ENCODE measurements at regions not wholly inside any gene's neighbourhood (a gene's known extent, or its start where the extent isn't known, plus 50 kb on each side); places are given as distances from the start of the nearest gene placed in this dataset.
"Not testable (repeated sequence)": the region's sequence is repeated elsewhere in the genome, so short reads cannot be mapped to it uniquely, and the experiment has no call there.

GRCh38 chr4:188740172-188740571, 600.9 kb downstream of the TRIML1 start:
- not testable (repeated sequence) for TF ChIP-seq EP300, POLR2A (IDR thresholded peaks at IDR 0.05)
- TF ChIP-seq, protein P1, sequence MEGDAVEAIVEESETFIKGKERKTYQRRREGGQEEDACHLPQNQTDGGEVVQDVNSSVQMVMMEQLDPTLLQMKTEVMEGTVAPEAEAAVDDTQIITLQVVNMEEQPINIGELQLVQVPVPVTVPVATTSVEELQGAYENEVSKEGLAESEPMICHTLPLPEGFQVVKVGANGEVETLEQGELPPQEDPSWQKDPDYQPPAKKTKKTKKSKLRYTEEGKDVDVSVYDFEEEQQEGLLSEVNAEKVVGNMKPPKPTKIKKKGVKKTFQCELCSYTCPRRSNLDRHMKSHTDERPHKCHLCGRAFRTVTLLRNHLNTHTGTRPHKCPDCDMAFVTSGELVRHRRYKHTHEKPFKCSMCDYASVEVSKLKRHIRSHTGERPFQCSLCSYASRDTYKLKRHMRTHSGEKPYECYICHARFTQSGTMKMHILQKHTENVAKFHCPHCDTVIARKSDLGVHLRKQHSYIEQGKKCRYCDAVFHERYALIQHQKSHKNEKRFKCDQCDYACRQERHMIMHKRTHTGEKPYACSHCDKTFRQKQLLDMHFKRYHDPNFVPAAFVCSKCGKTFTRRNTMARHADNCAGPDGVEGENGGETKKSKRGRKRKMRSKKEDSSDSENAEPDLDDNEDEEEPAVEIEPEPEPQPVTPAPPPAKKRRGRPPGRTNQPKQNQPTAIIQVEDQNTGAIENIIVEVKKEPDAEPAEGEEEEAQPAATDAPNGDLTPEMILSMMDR (IDR thresholded peaks at IDR 0.05): not testable (repeated sequence)
